ENCODE measurements at regions not wholly inside any gene's neighbourhood (a gene's known extent, or its start where the extent isn't known, plus 50 kb on each side); places are given as distances from the start of the nearest gene placed in this dataset.

GRCh38 chr9:28692012-28692411 lies 1118.7 kb upstream of the C9orf72 start:
- Histone ChIP-seq H3K27ac (ENCODE audit: low read depth, low read length) (no peak overlapping the region), H3K4me3 (ENCODE audit: low read depth, low read length) (no peak overlapping the region), H3K23ac (ENCODE audit: low read length) (no peak overlapping the region), H2BK12ac (ENCODE audit: low read length) (no peak overlapping the region), H3K4me2 (ENCODE audit: low read length) (no peak overlapping the region), H2AK5ac (ENCODE audit: low read length) (no peak overlapping the region), H3K9me3 (ENCODE audit: insufficient read depth, low read depth, low read length) (no peaks in the 10 kb centered on the region), H3K36me3 (ENCODE audit: control insufficient read depth in 1 of 2, insufficient read depth in 2 of 2, low read length in 2 of 2) (no peaks in the 10 kb centered on the region), H3K27me3 (ENCODE audit: insufficient read depth, low read length) (no peaks in the 10 kb centered on the region), H3K18ac (ENCODE audit: low read length) (no peak overlapping the region), H2AFZ (ENCODE audit: insufficient read depth, low read length, poor library complexity) (no peak overlapping the region), H3K79me1 (ENCODE audit: low read length) (no peaks in the 10 kb centered on the region), H3K4me1 (ENCODE audit: control insufficient read depth in 1 of 2, insufficient read depth in 2 of 2, low read length in 2 of 2) (no peaks in the 10 kb centered on the region), H3K9ac (ENCODE audit: low read length) (no peak overlapping the region), H3K4ac (ENCODE audit: low read depth, low read length) (no peak overlapping the region), H4K91ac (ENCODE audit: low read depth, low read length) (no peak overlapping the region), H2BK120ac (ENCODE audit: insufficient read depth, low read length, poor library complexity) (no peak overlapping the region), H4K8ac (ENCODE audit: low read depth, low read length) (no peak overlapping the region), H3K14ac (ENCODE audit: low read length) (no peak overlapping the region), H4K12ac (ENCODE audit: low read depth, low read length) (no peak overlapping the region), H2BK5ac (ENCODE audit: low read depth, low read length, poor library complexity) (no peak overlapping the region), H3K79me2 (ENCODE audit: control insufficient read depth, insufficient read depth, low read length, poor library complexity) (no peaks in the 10 kb centered on the region)
- no CpG with 5 or more reads among the region's 8 CpGs for WGBS (ENCODE audit: extremely low coverage, insufficient coverage, insufficient read length)
- DNase-seq, result no peak

DNA sequence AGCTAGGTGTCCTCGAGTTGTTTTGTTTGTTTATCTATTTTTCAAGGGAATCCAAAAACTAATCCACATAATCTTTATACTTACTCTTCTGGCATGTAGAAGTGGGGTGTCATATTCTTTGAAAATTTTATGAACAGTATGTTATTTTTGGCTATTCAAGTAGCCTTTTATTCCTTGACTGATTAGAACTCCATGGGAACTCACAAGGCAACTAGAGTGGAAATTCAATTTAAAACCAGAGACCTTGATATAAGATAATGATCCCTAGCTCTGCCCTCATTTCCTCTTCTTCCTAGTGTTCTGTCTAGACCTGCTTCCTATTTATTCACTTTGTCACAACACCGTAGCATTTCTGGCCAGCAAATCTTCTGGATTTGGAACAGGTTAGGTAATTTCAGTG lies 1123.7 kb upstream of the C9orf72 start:
- no peak overlapping the region for H4K12ac ChIP-seq (ENCODE audit: low read depth, low read length)
- no peak overlapping the region for H2BK12ac ChIP-seq (ENCODE audit: low read length)
- H3K79me1 ChIP-seq (ENCODE audit: low read length), result no peaks in the 10 kb centered on the region
- H3K36me3 ChIP-seq (ENCODE audit: control insufficient read depth in 1 of 2, insufficient read depth in 2 of 2, low read length in 2 of 2), result no peaks in the 10 kb centered on the region
- no CpG with 5 or more reads among the region's 2 CpGs for WGBS (ENCODE audit: extremely low coverage, insufficient coverage, insufficient read length)
- H3K27ac ChIP-seq (ENCODE audit: low read depth, low read length), result no peak overlapping the region
- no peak overlapping the region for H4K91ac ChIP-seq (ENCODE audit: low read depth, low read length)
- H3K23ac ChIP-seq (ENCODE audit: low read length), result no peak overlapping the region
- no peak overlapping the region for H3K4me3 ChIP-seq (ENCODE audit: low read depth, low read length)
- H4K8ac ChIP-seq (ENCODE audit: low read depth, low read length), result no peak overlapping the region
- H2BK120ac ChIP-seq (ENCODE audit: insufficient read depth, low read length, poor library complexity), result no peak overlapping the region
- no peak overlapping the region for H3K4ac ChIP-seq (ENCODE audit: low read depth, low read length)
- H2AFZ ChIP-seq (ENCODE audit: insufficient read depth, low read length, poor library complexity), result no peak overlapping the region
- no peaks in the 10 kb centered on the region for H3K79me2 ChIP-seq (ENCODE audit: control insufficient read depth, insufficient read depth, low read length, poor library complexity)
- no peak overlapping the region for H3K18ac ChIP-seq (ENCODE audit: low read length)
- no peak overlapping the region for H3K4me2 ChIP-seq (ENCODE audit: low read length)
- no peak overlapping the region for H2AK5ac ChIP-seq (ENCODE audit: low read length)
- H3K27me3 ChIP-seq (ENCODE audit: insufficient read depth, low read length), result no peaks in the 10 kb centered on the region
- no peaks in the 10 kb centered on the region for H3K4me1 ChIP-seq (ENCODE audit: control insufficient read depth in 1 of 2, insufficient read depth in 2 of 2, low read length in 2 of 2)
- H3K14ac ChIP-seq (ENCODE audit: low read length), result no peak overlapping the region
- H3K9me3 ChIP-seq (ENCODE audit: insufficient read depth, low read depth, low read length), result no peaks in the 10 kb centered on the region
- H3K9ac ChIP-seq (ENCODE audit: low read length), result no peak overlapping the region
- no peak for DNase-seq
- H2BK5ac ChIP-seq (ENCODE audit: low read depth, low read length, poor library complexity), result no peak overlapping the region

GRCh38 chr9:28699632-28700031 lies 1126.4 kb upstream of the C9orf72 start:
- Histone ChIP-seq H2BK12ac (ENCODE audit: low read length) (no peak overlapping the region), H3K36me3 (ENCODE audit: control insufficient read depth in 1 of 2, insufficient read depth in 2 of 2, low read length in 2 of 2) (no peaks in the 10 kb centered on the region), H4K12ac (ENCODE audit: low read depth, low read length) (no peak overlapping the region), H2AK5ac (ENCODE audit: low read length) (no peak overlapping the region), H3K9me3 (ENCODE audit: insufficient read depth, low read depth, low read length) (no peaks in the 10 kb centered on the region), H3K27me3 (ENCODE audit: insufficient read depth, low read length) (no peaks in the 10 kb centered on the region), H3K4me2 (ENCODE audit: low read length) (no peak overlapping the region), H3K18ac (ENCODE audit: low read length) (no peak overlapping the region), H3K4ac (ENCODE audit: low read depth, low read length) (no peak overlapping the region), H3K79me2 (ENCODE audit: control insufficient read depth, insufficient read depth, low read length, poor library complexity) (no peaks in the 10 kb centered on the region), H4K8ac (ENCODE audit: low read depth, low read length) (no peak overlapping the region), H3K14ac (ENCODE audit: low read length) (no peak overlapping the region), H4K91ac (ENCODE audit: low read depth, low read length) (no peak overlapping the region), H3K4me1 (ENCODE audit: control insufficient read depth in 1 of 2, insufficient read depth in 2 of 2, low read length in 2 of 2) (no peaks in the 10 kb centered on the region), H3K79me1 (ENCODE audit: low read length) (no peaks in the 10 kb centered on the region), H3K23ac (ENCODE audit: low read length) (no peak overlapping the region), H3K4me3 (ENCODE audit: low read depth, low read length) (no peak overlapping the region), H2AFZ (ENCODE audit: insufficient read depth, low read length, poor library complexity) (no peak overlapping the region), H2BK120ac (ENCODE audit: insufficient read depth, low read length, poor library complexity) (no peak overlapping the region), H3K9ac (ENCODE audit: low read length) (no peak overlapping the region), H2BK5ac (ENCODE audit: low read depth, low read length, poor library complexity) (no peak overlapping the region), H3K27ac (ENCODE audit: low read depth, low read length) (no peak overlapping the region)
- no peak for DNase-seq
- no CpG with 5 or more reads among the region's 6 CpGs for WGBS (ENCODE audit: extremely low coverage, insufficient coverage, insufficient read length)

DNA sequence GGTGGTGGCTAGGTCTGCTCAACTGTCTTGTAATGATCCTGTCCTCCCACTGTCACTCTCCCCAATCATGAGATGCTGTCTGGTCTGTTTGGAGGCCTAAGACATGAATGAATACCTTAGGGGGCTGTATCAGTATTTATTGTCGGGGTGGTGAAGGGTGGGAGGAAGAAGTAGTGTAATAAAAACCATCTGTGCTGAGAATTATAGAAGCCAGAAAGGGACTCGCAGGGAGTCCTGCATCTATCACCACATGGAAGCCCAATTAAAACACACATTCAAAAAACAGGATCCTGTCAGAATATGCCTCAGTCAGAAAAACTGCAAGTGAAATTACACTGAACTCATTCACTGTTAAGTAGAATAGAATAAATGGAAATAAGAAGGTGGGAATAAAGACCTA lies 1134.3 kb upstream of the C9orf72 start:
- no peaks in the 10 kb centered on the region for H3K79me2 ChIP-seq (ENCODE audit: control insufficient read depth, insufficient read depth, low read length, poor library complexity)
- no peaks in the 10 kb centered on the region for H3K9me3 ChIP-seq (ENCODE audit: insufficient read depth, low read depth, low read length)
- no peaks in the 10 kb centered on the region for H3K79me1 ChIP-seq (ENCODE audit: low read length)
- H3K4ac ChIP-seq (ENCODE audit: low read depth, low read length), result no peak overlapping the region
- H3K23ac ChIP-seq (ENCODE audit: low read length), result no peak overlapping the region
- no peaks in the 10 kb centered on the region for H3K4me1 ChIP-seq (ENCODE audit: control insufficient read depth in 1 of 2, insufficient read depth in 2 of 2, low read length in 2 of 2)
- H4K12ac ChIP-seq (ENCODE audit: low read depth, low read length), result no peak overlapping the region
- H3K14ac ChIP-seq (ENCODE audit: low read length), result no peak overlapping the region
- no peak overlapping the region for H3K4me2 ChIP-seq (ENCODE audit: low read length)
- H3K18ac ChIP-seq (ENCODE audit: low read length), result no peak overlapping the region
- H3K36me3 ChIP-seq (ENCODE audit: control insufficient read depth in 1 of 2, insufficient read depth in 2 of 2, low read length in 2 of 2), result no peaks in the 10 kb centered on the region
- H4K8ac ChIP-seq (ENCODE audit: low read depth, low read length), result no peak overlapping the region
- H2BK120ac ChIP-seq (ENCODE audit: insufficient read depth, low read length, poor library complexity), result no peak overlapping the region
- no peak overlapping the region for H2AK5ac ChIP-seq (ENCODE audit: low read length)
- H3K4me3 ChIP-seq (ENCODE audit: low read depth, low read length), result no peak overlapping the region
- H4K91ac ChIP-seq (ENCODE audit: low read depth, low read length), result no peak overlapping the region
- H2BK5ac ChIP-seq (ENCODE audit: low read depth, low read length, poor library complexity), result no peak overlapping the region
- H3K9ac ChIP-seq (ENCODE audit: low read length), result no peak overlapping the region
- DNase-seq, result no peak
- no CpG with 5 or more reads among the region's 2 CpGs for WGBS (ENCODE audit: extremely low coverage, insufficient coverage, insufficient read length)
- no peak overlapping the region for H2BK12ac ChIP-seq (ENCODE audit: low read length)
- no peaks in the 10 kb centered on the region for H3K27me3 ChIP-seq (ENCODE audit: insufficient read depth, low read length)
- H2AFZ ChIP-seq (ENCODE audit: insufficient read depth, low read length, poor library complexity), result no peak overlapping the region
- H3K27ac ChIP-seq (ENCODE audit: low read depth, low read length), result no peak overlapping the region
